ENCODE measurements at regions not wholly inside any gene's neighbourhood (a gene's known extent, or its start where the extent isn't known, plus 50 kb on each side); places are given as distances from the start of the nearest gene placed in this dataset.
"Not testable (repeated sequence)": the region's sequence is repeated elsewhere in the genome, so short reads cannot be mapped to it uniquely, and the experiment has no call there.

DNA sequence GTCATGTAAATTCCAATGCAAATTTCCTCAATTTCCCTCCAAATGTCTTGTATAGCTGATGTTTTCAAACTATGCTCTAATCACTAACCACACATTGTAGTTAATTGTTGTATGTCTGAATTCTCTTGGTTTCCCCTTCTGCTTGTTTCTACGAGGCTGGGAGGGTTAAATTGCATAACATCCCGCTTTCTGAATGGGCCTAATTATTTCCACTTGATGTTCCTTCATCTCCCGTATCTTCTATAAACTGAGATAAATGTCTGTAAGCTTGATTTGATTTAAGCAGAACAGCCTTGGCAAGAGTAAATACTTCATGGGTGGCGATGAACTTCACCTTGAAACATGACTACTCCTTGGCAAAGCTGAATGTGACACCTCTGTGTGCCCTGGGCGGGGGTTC lies 72.2 kb downstream of the SERINC2 start:
- DNase-seq (ENCODE audit: extremely low read depth in 1 of 2, low read depth in 1 of 2) = no peak

DNA sequence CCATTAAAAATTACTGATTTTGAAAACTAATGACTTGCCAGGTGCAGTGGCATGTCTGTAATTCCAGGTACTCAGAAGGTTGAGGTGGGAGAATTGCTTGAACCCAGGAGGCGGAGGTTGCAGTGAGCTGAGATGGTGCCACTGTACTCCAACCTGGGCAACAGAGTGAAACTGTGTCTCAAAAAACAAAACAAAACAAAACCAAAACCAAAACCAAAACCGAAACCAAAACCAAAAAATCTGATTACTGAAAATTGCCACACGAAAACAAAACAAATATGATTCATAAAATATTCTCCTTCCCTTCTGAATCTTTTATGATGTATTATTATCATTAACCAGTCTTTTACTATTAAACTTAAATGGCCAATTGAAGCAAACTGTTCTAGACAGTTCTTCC lies 74.1 kb downstream of the SERINC2 start:
- no peak for DNase-seq (ENCODE audit: extremely low read depth in 1 of 2, low read depth in 1 of 2)

GRCh38 chr1:31487721-31488293 lies 74.8 kb downstream of the SERINC2 start:
- DNase-seq (ENCODE audit: extremely low read depth in 1 of 2, low read depth in 1 of 2) = no peak

DNA sequence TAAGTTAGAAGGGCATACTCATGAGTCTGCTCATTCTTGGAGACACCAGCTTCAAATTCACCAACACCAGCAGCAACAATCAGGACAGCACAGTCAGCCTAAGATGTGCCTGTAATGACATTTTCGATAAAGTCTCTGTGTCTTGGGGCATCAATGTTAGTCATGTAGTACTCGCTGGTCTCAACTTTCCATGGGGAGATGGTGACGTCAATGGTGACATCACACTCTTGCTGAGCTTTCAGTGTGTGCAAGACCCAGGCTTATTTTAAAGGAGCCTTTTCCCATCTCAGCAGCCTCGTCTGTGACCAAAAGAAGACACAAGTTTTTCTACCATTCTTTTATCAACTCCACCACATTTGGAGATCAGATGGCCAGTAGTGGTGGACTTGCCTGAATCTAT lies 75.5 kb downstream of the SERINC2 start:
- DNase-seq (ENCODE audit: extremely low read depth in 1 of 2, low read depth in 1 of 2) = no peak

- not testable (repeated sequence) for DNase-seq (ENCODE audit: extremely low read depth in 1 of 2, low read depth in 1 of 2)
Measured at GRCh38 chr1:31489575-31489974, 76.6 kb downstream of the SERINC2 start.

- DNase-seq (ENCODE audit: extremely low read depth in 1 of 2, low read depth in 1 of 2) = not testable (repeated sequence)
Measured at GRCh38 chr1:31490596-31490995, 77.6 kb downstream of the SERINC2 start.

DNA sequence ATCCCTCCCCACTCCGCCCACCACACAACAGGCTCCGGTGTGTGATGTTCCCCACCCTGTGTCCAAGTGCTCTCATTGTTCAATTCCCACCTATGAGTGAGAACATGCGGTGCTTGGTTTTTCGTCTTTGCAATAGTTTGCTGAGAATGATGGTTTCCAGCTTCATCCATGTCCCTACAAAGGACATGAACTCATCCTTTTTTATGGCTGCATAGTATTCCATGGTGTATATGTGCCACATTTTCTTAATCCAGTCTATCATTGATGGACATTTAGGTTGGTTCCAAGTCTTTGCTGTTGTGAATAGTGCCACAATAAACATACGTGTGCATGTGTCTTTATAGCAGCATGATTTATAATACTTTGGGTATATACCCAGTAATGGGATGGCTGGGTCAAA lies 81.0 kb upstream of the TINAGL1 start:
- not testable (repeated sequence) for DNase-seq (ENCODE audit: extremely low read depth in 1 of 2, low read depth in 1 of 2)

GRCh38 chr1:31495770-31496169 lies 80.5 kb upstream of the TINAGL1 start:
- DNase-seq (ENCODE audit: extremely low read depth in 1 of 2, low read depth in 1 of 2) = not testable (repeated sequence)

DNA sequence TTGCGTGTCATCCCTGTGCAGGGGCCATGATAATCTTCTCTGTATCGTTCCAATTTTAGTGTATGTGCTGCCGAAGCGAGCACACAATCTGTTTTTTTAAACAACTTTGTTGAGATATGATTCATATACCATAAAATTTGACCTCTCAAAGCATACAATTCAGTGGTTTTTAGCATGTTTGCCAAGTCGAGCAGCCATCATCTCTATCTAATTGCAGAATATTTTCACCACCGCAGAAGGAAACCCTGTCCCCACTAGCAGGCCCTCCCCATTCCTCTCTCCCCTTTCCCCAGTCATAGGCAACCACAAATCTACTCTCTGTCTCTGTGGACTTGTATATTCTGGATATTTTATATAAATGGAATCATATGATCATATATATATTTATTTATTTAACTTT lies 78.7 kb upstream of the TINAGL1 start:
- no peak for DNase-seq (ENCODE audit: extremely low read depth in 1 of 2, low read depth in 1 of 2)

DNA sequence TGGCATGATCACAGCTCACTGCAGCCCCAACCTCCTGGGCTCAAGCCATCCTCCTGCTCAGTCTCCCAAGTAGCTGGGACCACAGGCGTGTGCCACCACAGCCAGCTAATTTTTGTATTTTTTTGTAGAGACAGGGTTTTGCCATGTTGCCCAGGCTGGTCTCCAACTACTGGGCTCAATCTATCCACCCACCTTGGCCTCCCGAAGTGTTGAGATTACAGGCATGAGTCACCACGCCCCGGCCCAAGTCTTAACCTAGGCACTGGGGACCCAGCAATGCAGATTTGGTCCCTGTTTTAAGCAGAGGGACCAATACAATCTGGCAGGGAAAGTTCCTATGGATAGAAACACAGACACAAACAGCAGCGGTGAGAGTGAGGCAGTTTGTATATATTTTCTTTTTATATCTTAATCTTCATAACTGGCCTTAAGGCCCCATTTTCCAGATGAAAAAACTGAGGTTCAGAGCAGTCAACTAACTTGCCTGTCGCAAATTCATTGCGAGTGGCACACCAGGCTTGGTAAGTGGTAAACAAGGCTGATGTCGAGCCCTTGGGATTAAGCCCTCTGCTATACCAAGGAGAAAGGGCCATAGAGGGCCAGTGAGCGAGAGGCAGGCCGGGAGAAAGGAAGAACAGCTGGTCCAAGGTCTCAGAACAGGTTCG lies 77.8 kb upstream of the TINAGL1 start:
- no peak for DNase-seq (ENCODE audit: extremely low read depth in 1 of 2, low read depth in 1 of 2)

- no peak for DNase-seq (ENCODE audit: extremely low read depth in 1 of 2, low read depth in 1 of 2)
Measured at GRCh38 chr1:31501505-31501904, 74.8 kb upstream of the TINAGL1 start.

DNA sequence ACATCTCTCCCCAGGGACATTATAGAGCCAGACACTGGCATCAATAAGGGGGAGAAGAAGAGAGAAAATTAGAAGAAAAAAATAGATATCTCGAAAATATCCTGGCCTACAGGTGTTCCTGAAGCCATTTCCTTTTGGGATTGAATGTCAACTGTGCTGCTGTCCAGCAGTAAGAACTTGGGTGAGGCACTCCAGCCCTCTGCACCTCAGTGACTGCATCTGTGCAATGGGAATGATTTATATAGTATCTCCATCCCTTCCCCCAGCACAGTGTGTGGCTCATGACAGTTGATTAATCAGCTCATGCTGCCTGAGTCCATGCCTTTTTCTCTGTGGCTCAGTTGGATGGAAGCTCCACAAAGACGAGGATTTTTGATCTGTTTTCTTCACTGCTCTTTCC lies 74.1 kb upstream of the TINAGL1 start:
- DNase-seq (ENCODE audit: extremely low read depth in 1 of 2, low read depth in 1 of 2) = no peak

DNA sequence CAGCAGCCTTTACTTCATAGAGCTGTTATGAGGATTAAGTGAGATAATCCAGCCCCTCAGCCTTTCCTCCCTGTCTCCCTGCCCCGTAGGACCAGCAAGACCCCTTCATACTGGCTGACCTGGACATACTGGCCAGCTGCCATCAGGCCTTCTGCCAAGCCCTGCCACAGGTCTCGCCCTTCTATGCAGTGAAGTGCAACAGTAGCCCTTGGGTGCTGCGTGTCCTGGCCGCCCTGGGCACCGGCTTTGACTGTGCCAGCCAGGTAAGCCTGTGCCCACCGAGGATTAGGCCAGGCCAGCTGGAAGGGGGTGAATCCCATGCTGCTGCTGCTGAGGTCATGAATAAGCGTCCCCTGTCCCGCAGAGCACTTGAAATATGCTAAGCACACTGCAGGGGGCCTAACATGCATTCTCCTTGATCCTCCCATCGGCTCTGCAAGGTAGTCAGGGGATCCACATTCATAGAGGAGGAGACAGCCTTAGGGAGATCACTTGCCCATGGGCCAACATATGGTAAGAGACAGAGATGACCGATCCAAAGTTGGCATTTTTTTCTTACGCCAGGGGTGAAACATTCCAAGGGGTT lies 73.3 kb upstream of the TINAGL1 start:
- DNase-seq (ENCODE audit: extremely low read depth in 1 of 2, low read depth in 1 of 2) = no peak

DNA sequence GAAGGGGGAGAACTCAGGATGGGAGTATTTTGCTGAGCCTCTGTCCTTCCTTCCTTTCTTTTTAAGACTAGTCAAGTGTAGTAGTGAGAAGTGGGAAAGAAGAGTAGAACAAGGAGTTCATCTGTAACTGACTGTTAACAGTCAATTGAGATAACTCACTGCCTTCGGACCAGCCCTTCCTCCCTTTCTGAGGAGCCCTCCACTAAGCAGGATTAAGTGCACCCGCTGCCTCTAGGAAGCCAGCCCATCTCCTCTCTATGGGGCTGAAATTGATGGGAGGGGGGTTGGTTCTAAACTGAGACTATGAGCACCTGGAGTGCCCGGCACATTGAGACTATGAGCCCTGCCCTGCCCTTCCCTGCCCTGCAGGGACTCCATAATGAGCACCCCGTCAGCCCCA lies 72.7 kb upstream of the TINAGL1 start:
- DNase-seq (ENCODE audit: extremely low read depth in 1 of 2, low read depth in 1 of 2) = no peak

- DNase-seq (ENCODE audit: extremely low read depth in 1 of 2, low read depth in 1 of 2) = no peak
Measured at GRCh38 chr1:31504001-31504400, 72.3 kb upstream of the TINAGL1 start.

- DNase-seq (ENCODE audit: extremely low read depth in 1 of 2, low read depth in 1 of 2) = peak; percentile 11 to 21
Measured at GRCh38 chr1:31505911-31506497, 70.3 kb upstream of the TINAGL1 start.

DNA sequence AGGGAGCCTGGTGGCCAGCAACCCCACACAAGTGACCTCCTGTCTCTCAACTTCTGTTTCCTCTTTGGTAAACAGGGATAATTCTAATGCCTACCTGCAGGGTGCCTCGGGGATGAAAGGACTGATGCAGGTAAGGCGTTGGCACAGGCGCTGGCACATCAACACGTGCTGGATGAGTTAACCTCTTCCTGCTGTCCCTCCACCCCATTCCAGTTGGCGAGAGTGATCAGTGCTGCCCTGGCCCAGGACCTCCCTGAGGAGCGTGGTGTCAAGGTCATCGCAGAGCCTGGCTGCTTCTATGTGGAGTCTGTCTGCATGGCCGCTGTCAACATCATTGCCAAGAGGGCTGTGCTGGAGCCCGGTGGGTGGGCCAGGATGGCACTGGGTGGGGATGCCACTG lies 69.1 kb upstream of the TINAGL1 start:
- DNase-seq (ENCODE audit: extremely low read depth in 1 of 2, low read depth in 1 of 2) = no peak

DNA sequence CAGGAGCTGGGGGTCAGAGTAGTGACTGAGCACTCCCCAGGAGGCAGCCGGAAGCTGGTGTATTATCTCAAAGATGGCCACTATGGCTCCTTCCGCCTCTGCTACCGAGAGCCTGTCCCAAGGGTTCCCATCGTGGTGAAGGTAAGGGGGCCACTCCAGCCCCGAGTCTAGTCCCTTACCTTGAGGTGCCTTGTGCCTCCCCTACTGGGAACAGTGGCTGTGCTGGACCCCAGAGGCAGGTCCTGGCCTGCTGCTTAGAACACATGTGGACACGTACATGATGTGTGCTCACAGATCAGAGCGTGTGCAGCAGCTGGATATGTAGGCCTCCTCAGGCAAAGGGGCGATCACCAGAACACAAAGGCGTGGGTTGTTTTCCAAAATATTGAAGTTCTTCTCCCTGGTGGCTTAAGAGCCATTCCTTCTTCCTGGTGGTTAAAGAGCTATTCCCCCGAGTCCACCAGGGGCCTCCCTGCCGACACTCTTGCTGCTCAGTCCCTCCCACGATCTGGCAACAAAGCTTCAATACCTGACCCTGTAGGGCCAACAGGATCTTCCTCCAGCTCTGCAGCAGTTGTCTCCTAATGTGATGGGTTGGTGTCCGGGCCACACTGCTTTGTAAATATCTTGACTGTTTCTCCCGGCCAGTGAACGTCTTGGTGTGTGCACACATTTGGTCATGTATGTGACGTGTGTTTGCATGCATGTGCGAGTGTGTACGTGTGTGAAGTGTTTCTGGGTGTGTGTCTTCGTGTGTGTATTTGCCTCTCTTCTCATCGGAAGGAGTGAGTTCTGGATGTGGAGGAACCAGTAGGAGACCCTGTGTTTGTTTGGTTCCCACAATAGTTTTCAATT lies 68.4 kb upstream of the TINAGL1 start:
- no peak for DNase-seq (ENCODE audit: extremely low read depth in 1 of 2, low read depth in 1 of 2)

DNA sequence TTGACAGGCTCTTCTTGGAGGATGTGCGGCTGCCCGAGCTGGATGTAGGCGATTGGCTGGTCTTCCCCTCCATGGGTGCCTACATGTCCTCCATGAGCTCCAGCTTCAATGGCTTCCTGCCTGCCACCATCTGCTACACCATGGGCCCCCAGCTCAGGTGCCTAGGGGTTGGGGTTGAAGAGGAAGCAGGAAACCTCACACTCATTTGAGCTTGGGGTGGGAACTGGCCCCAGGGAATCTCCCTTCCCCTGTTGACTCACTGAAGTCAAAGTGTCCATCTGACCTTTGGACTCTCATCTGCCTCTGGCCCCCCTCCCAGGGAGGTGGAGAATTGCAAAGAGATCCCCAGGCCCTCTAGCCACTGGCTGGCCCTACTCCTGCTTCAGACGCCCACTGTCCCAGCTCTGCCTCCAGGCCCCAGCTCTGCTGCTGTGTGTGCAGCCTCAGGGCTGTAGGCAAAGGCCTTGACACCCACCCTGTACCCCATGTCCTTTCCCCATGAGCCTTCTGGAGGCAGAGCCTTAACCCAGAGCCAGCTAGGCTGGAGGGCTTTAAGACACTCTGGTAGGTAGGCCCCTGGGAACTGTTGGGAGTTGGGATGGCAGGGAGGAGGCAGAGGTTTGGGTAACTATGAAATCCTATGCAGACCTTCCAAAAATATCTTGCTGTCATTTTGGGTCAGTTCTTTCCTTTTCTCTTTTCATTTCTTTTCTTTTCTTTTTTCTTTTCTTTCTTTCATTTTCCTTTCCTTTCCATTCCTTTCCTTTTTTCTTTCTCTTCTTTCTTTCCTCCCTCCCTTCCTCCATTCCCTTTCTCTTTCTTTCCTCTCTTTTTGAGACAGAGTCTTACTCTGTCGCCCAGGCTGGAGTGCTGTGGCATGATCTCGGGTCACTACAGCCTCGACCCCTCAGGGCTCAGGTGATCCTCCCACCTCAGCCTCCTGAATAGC lies 66.9 kb upstream of the TINAGL1 start:
- DNase-seq (ENCODE audit: extremely low read depth in 1 of 2, low read depth in 1 of 2) = no peak

DNA sequence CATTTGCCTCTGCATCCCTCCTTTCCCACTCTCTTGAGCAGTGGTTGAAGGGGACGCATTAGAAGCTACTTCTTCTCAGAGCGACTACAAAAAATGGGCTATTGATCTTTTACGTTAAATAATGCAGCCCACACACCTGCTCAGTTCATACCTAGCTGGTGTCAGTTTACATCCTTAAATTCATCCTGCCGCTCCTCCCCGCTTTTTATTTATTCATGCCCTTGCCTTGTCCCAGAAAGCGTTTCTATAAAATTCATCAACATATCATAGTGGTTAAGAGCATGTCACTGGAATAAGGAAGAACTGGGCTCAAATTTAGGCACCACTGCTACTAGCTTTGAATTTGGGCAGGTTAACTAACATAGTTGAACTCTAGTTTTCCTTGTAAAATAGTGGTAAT lies 66.0 kb upstream of the TINAGL1 start:
- no peak for DNase-seq (ENCODE audit: extremely low read depth in 1 of 2, low read depth in 1 of 2)

Data from stimulated activated CD8-positive, alpha-beta memory T cell treated with anti-CD3 and anti-CD28 coated beads, Interleukin-7, amount 100 ng/mL, for 48 hours (primary cell).